ENCODE measurements at regions not wholly inside any gene's neighbourhood (a gene's known extent, or its start where the extent isn't known, plus 50 kb on each side); places are given as distances from the start of the nearest gene placed in this dataset.

DNA sequence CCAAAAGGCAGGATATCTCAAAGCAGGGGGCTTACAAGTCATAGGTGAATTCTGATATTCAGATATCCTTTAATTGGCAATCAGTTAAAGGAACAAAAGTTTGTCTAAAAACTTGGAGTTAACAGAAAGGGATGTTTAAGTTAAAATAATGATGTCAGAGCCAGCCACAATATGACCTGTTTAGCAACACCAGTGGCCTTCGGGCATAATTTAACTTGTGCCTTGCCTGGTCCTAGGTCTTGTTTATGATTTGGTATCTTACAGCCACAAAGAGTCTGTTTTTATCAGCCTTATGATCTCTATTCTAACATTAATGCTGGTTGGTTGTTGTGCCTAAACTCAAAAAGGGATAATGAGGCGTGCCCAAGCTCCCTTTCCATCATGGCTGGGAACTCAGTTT lies 252.9 kb downstream of the RNF152 start:
- TF ChIP-seq, protein P1, sequence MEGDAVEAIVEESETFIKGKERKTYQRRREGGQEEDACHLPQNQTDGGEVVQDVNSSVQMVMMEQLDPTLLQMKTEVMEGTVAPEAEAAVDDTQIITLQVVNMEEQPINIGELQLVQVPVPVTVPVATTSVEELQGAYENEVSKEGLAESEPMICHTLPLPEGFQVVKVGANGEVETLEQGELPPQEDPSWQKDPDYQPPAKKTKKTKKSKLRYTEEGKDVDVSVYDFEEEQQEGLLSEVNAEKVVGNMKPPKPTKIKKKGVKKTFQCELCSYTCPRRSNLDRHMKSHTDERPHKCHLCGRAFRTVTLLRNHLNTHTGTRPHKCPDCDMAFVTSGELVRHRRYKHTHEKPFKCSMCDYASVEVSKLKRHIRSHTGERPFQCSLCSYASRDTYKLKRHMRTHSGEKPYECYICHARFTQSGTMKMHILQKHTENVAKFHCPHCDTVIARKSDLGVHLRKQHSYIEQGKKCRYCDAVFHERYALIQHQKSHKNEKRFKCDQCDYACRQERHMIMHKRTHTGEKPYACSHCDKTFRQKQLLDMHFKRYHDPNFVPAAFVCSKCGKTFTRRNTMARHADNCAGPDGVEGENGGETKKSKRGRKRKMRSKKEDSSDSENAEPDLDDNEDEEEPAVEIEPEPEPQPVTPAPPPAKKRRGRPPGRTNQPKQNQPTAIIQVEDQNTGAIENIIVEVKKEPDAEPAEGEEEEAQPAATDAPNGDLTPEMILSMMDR (IDR thresholded peaks at IDR 0.05 in 4 of 5, conservative IDR thresholded peaks at IDR 0.05 in 1 of 5): no peak
- TF ChIP-seq POLR2A (IDR thresholded peaks at IDR 0.05): no peak

All from gastrocnemius medialis (tissue), 4 donors.